ENCODE measurements at regions not wholly inside any gene's neighbourhood (a gene's known extent, or its start where the extent isn't known, plus 50 kb on each side); places are given as distances from the start of the nearest gene placed in this dataset.

- ChIA-PET CTCF (interaction anchor here (0.6 to 1.0 kb wide), 2 partner anchors 30 to 295 kb away, joined by 3 to 5 read pairs; no protein-coding TSS in a partner anchor), POLR2A (no interaction called here)
- Histone ChIP-seq H3K9me3 (ENCODE audit: control insufficient read depth, insufficient read depth, low read depth, low read length) (no peaks in the 10 kb centered on the region), H3K36me3 (ENCODE audit: control insufficient read depth in 2 of 2, insufficient read depth in 1 of 2, low read length in 2 of 2) (no peaks in the 10 kb centered on the region), H3K27ac (ENCODE audit: extremely low read depth, low read depth, low read length) (no peak overlapping the region), H3K4me3 (ENCODE audit: low read depth, low read length) (no peak overlapping the region), H3K4me1 (ENCODE audit: control insufficient read depth, insufficient read depth, low read length) (no peaks in the 10 kb centered on the region)
- TF ChIP-seq ZNF843 (tag by site-specific recombination; IDR thresholded peaks at IDR 0.05): no peak
- TF ChIP-seq ZSCAN18 (tag by site-specific recombination; IDR thresholded peaks at IDR 0.05): no peak
- no peak for TF ChIP-seq ZNF785 (tag by site-specific recombination; IDR thresholded peaks at IDR 0.05)
- no peak for TF ChIP-seq SP3 (tag by site-specific recombination; IDR thresholded peaks at IDR 0.05)
- TF ChIP-seq ZNF157 (tag by site-specific recombination; IDR thresholded peaks at IDR 0.05): no peak
- TF ChIP-seq ZNF623 (tag by site-specific recombination; IDR thresholded peaks at IDR 0.05): no peak
- no peak for TF ChIP-seq ELK4 (IDR thresholded peaks at IDR 0.05; ENCODE audit: borderline replicate concordance, low read depth, low read length)
- no peak for TF ChIP-seq ZBTB11 (tag by site-specific recombination; conservative IDR thresholded peaks at IDR 0.05; ENCODE audit: low read depth)
- no peak for TF ChIP-seq ZNF660 (tag by site-specific recombination; IDR thresholded peaks at IDR 0.05)
Measured at GRCh38 chr22:49011769-49012648, 815.7 kb downstream of the BRD1 start.

- no peaks in the 10 kb centered on the region for H3K36me3 ChIP-seq (ENCODE audit: control insufficient read depth in 2 of 2, insufficient read depth in 1 of 2, low read length in 2 of 2)
- TF ChIP-seq ZNF266 (tag by site-specific recombination; IDR thresholded peaks at IDR 0.05; ENCODE audit: low read depth): no peak
- no peak for TF ChIP-seq IKZF3 (tag by site-specific recombination; IDR thresholded peaks at IDR 0.05)
- TF ChIP-seq ZFP3 (tag by site-specific recombination; IDR thresholded peaks at IDR 0.05; ENCODE audit: low read depth): no peak
- TF ChIP-seq ZNF133 (tag by site-specific recombination; IDR thresholded peaks at IDR 0.05): no peak
- TF ChIP-seq ZNF138 (tag by site-specific recombination; IDR thresholded peaks at IDR 0.05; ENCODE audit: borderline replicate concordance): no peak
- TF ChIP-seq ZNF366 (tag by site-specific recombination; conservative IDR thresholded peaks at IDR 0.05): no peak
- no peak for TF ChIP-seq ZNF24 (tag by site-specific recombination; IDR thresholded peaks at IDR 0.05)
- no peak for TF ChIP-seq ZNF184 (tag by site-specific recombination; IDR thresholded peaks at IDR 0.05)
- TF ChIP-seq ZNF623 (tag by site-specific recombination; IDR thresholded peaks at IDR 0.05): no peak
- TF ChIP-seq ZNF514 (tag by site-specific recombination; IDR thresholded peaks at IDR 0.05): no peak
- TF ChIP-seq KLF7 (tag by site-specific recombination; IDR thresholded peaks at IDR 0.05; ENCODE audit: borderline replicate concordance): no peak
- TF ChIP-seq ZNF555 (tag by site-specific recombination; conservative IDR thresholded peaks at IDR 0.05): no peak
- TF ChIP-seq ZNF610 (tag by site-specific recombination; IDR thresholded peaks at IDR 0.05; ENCODE audit: borderline replicate concordance): no peak
- no peak for TF ChIP-seq RBAK (tag by site-specific recombination; IDR thresholded peaks at IDR 0.05)
- TF ChIP-seq FEZF1 (tag by site-specific recombination; IDR thresholded peaks at IDR 0.05): no peak
- TF ChIP-seq ZNF274 (IDR thresholded peaks at IDR 0.05; ENCODE audit: low read length): no peak
- TF ChIP-seq ZNF274 (tag by site-specific recombination; IDR thresholded peaks at IDR 0.05; ENCODE audit: borderline replicate concordance): no peak
- TF ChIP-seq ZNF530 (tag by site-specific recombination; IDR thresholded peaks at IDR 0.05; ENCODE audit: low read depth): no peak
- no peak for TF ChIP-seq TCF7L2 (IDR thresholded peaks at IDR 0.05; ENCODE audit: borderline replicate concordance, low read depth, low read length)
- CTCF ChIA-PET: no interaction called here
- H3K9me3 ChIP-seq (ENCODE audit: control insufficient read depth, insufficient read depth, low read depth, low read length): no peaks in the 10 kb centered on the region
- H3K4me3 ChIP-seq (ENCODE audit: low read depth, low read length): no peak overlapping the region
- POLR2A ChIA-PET: no interaction called here
- no peak overlapping the region for H3K27ac ChIP-seq (ENCODE audit: extremely low read depth, low read depth, low read length)
- no peaks in the 10 kb centered on the region for H3K4me1 ChIP-seq (ENCODE audit: control insufficient read depth, insufficient read depth, low read length)
Measured at GRCh38 chr22:49011379-49011768, 816.3 kb downstream of the BRD1 start.
